PFSK-1 (cell line): ENCODE measurements at regions not wholly inside any gene's neighbourhood (a gene's known extent, or its start where the extent isn't known, plus 50 kb on each side); places are given as distances from the start of the nearest gene placed in this dataset.

Experiments used
- FOXP2 ChIP-seq: optimal IDR thresholded peaks from 2 replicates; pipeline ENCODE3; 2011; ENCODE audit warnings: borderline replicate concordance, control low read depth, inconsistent platforms; ENCODE audit not compliant: insufficient read depth; ENCODE audit errors: extremely low read length, extremely low read depth
- POLR2AphosphoS5 ChIP-seq: IDR thresholded peaks from 2 replicates; pipeline ENCODE4 v1.6.1; 2012; ENCODE audit warnings: low read depth, mild to moderate bottlenecking, control low read depth, low read length, moderate library complexity
- REST ChIP-seq, 2 experiments: IDR thresholded peaks; 2 replicates each; pipeline versions ENCODE4 v1.6.1 to v1.8.0; 2011 to 2012; ENCODE audit warnings: low read depth in 2 of 2, low read length in 2 of 2, control low read depth in 1 of 2, inconsistent platforms in 1 of 2, mild to moderate bottlenecking in 1 of 2, moderate library complexity in 1 of 2; ENCODE audit not compliant: insufficient read depth in 1 of 2
- SIN3A ChIP-seq: IDR thresholded peaks from 2 replicates; pipeline ENCODE4 v1.6.1; 2012; ENCODE audit warnings: mild to moderate bottlenecking, low read length, moderate library complexity, borderline replicate concordance; ENCODE audit not compliant: insufficient read depth
- TAF1 ChIP-seq: IDR thresholded peaks from 2 replicates; pipeline ENCODE4 v1.6.1; 2012; ENCODE audit warnings: low read length, control low read depth, borderline replicate concordance; ENCODE audit not compliant: insufficient read depth

GRCh38 chr11:37322333-37323194 is 724.5 kb upstream of the RAG2 start:
- TF ChIP-seq POLR2AphosphoS5 (no peak), TAF1 (no peak), REST (IDR thresholded peaks at IDR 0.05; ENCODE audit: insufficient read depth in 1 of 2, low read depth in 2 of 2, low read length in 2 of 2) (no peak), FOXP2 (no peak), SIN3A (no peak)

- TF ChIP-seq POLR2AphosphoS5 (no peak), SIN3A (no peak), TAF1 (no peak), FOXP2 (no peak), REST (IDR thresholded peaks at IDR 0.05; ENCODE audit: insufficient read depth in 1 of 2, low read depth in 2 of 2, low read length in 2 of 2) (no peak)
Measured at GRCh38 chr11:37320921-37321320, 722.9 kb upstream of the RAG2 start.

GRCh38 chr11:37317803-37318202 is 719.8 kb upstream of the RAG2 start:
- no peak for TF ChIP-seq POLR2AphosphoS5
- no peak for TF ChIP-seq SIN3A
- TF ChIP-seq REST (IDR thresholded peaks at IDR 0.05; ENCODE audit: insufficient read depth in 1 of 2, low read depth in 2 of 2, low read length in 2 of 2), result no peak
- no peak for TF ChIP-seq FOXP2
- no peak for TF ChIP-seq TAF1

- TF ChIP-seq TAF1 (no peak), SIN3A (no peak), REST (IDR thresholded peaks at IDR 0.05; ENCODE audit: insufficient read depth in 1 of 2, low read depth in 2 of 2, low read length in 2 of 2) (no peak), POLR2AphosphoS5 (no peak), FOXP2 (no peak)
Measured at GRCh38 chr11:37313266-37313665, 715.2 kb upstream of the RAG2 start.
